ENCODE measurements at regions not wholly inside any gene's neighbourhood (a gene's known extent, or its start where the extent isn't known, plus 50 kb on each side); places are given as distances from the start of the nearest gene placed in this dataset.

DNA sequence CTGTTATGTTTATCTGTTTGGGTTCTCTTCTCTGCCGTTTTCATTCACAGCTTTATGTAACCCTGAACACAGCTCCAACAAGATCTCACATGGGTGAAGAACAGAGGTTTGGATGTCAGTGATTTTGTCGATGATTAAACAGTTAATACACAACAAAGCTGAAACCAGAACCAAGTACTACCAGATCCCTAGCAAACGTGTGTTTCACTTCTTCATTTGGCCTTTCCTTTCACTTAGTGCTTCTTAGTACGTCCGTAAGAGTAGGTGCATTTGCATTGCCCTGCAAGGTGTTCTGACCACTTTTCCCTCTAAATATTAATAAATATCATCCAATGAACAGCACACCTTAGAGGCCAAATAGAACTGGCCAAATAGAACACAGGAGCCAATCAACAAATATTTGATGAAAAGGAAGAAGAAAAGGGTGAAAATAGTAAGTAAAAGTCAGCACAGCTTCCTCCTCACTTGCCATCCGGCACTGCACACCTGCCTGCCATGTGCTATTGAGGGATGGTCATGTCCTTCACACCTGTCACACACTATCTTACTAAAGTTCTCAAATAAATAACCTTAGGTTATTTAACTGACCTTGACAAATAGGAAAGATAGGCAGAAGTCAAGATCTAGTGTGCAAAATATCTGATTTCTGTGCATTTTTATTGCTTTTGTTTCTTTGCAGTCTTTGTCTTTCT, 252.6 kb upstream of the ANKRD30A start:
- TF ChIP-seq EP300 (IDR thresholded peaks at IDR 0.05) (no peak), POLR2A (IDR thresholded peaks at IDR 0.05) (no peak), POLR2AphosphoS5 (IDR thresholded peaks at IDR 0.05) (no peak), CTCF (IDR thresholded peaks at IDR 0.05) (no peak)
